Kidney (tissue), 13 donors: ENCODE measurements at regions not wholly inside any gene's neighbourhood (a gene's known extent, or its start where the extent isn't known, plus 50 kb on each side); places are given as distances from the start of the nearest gene placed in this dataset.

Experiments used
- DNase-seq, 5 donors: peaks; one replicate each; pipeline ENCODE4 v3.0.0-alpha.2; 2013 to 2020
- FAIRE-seq: peaks from 2 replicates; lab custom pipeline; 2012; peaks lifted over from hg19 to GRCh38; lab: Jason Lieb, UNC
- H3K27ac ChIP-seq, 2 donors: one replicate each; pipeline ENCODE4 v1.7.0; 2013; ENCODE audit warnings: low read depth in 2 of 2, low read length in 2 of 2, inconsistent platforms in 1 of 2
- H3K27me3 ChIP-seq: one replicate; pipeline ENCODE4 v1.7.1; 2013; ENCODE audit warnings: low read length, inconsistent platforms; ENCODE audit not compliant: control insufficient read depth, insufficient read depth
- H3K36me3 ChIP-seq, 3 donors: one replicate each; pipeline versions ENCODE4 v1.7.0 to v1.7.1; 2013; ENCODE audit warnings: low read length in 3 of 3, control low read depth in 1 of 3, inconsistent platforms in 1 of 3; ENCODE audit not compliant: insufficient read depth in 3 of 3, control insufficient read depth in 2 of 3
- H3K4me1 ChIP-seq, 3 donors: one replicate each; pipeline versions ENCODE4 v1.7.0 to v1.7.1; 2013; ENCODE audit warnings: low read length in 3 of 3, inconsistent platforms in 1 of 3, low read depth in 1 of 3; ENCODE audit not compliant: control insufficient read depth in 2 of 3, insufficient read depth in 2 of 3
- H3K4me3 ChIP-seq, 3 donors: one replicate each; pipeline versions ENCODE4 v1.7.0 to v1.8.1; 2013; ENCODE audit warnings: low read length in 3 of 3, control low read depth in 1 of 3, inconsistent platforms in 1 of 3
- H3K9ac ChIP-seq, 3 donors: one replicate each; pipeline versions ENCODE4 v1.7.0 to v1.7.1; 2013; ENCODE audit warnings: low read length in 3 of 3, control low read depth in 1 of 3, inconsistent platforms in 1 of 3
- H3K9me3 ChIP-seq, 3 donors: one replicate each; pipeline versions ENCODE4 v1.7.0 to v1.7.1; 2013; ENCODE audit warnings: low read length in 3 of 3, control low read depth in 1 of 3, inconsistent platforms in 1 of 3; ENCODE audit not compliant: control insufficient read depth in 2 of 3, insufficient read depth in 1 of 3
- CTCF ChIP-seq: IDR thresholded peaks from 3 replicates; pipeline ENCODE4 v1.5.1; 2012; ENCODE audit warnings: mild to moderate bottlenecking, moderate library complexity, borderline replicate concordance; ENCODE audit not compliant: insufficient read depth; ENCODE audit errors: extremely low read depth
- intact Hi-C: fragments of 100-400 bp; cut with DNase I; formaldehyde crosslinking; loops from one replicate; pipeline ENCODE4 v1.11.1; 2022
- donor health status: control.
- donor health status: control.
- donor health status: control.
- donor health status: control.
- donor health status: control.
- donor health status: DM: yes; HTN: yes; CAD: no.
- donor health status: Normal renal cell carcinoma (clear cell type).

DNA sequence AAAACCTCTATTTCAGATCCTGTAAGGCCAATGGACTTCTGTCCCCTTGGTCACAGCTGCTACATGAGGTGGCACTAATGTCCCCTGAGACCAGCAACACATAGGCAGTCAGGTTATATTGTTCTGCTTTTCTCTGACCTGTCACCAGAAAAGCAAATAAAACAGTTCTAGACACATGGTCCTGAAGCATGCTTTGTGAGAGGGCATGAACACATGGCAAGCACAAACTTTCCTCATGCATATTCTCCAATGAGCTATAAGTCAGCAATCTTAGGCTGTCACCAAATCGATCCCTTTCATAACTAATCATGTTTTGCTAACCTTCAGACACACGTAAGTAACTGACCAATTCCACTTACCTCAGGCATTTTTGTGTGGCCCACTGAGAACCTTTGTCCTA is 225.4 kb upstream of the ZC3H12C start:
- no peak overlapping the region for H3K27ac ChIP-seq
- intact Hi-C loops = no loop called here
- H3K9me3 ChIP-seq = no peaks in the 10 kb centered on the region
- TF ChIP-seq CTCF = no peak
- H3K4me1 ChIP-seq = peaks cover 0 to 2% (median 0%) of the 10 kb centered on the region in 3 donors
- DNase-seq (no peak), FAIRE-seq (no peak)
- no peaks in the 10 kb centered on the region for H3K27me3 ChIP-seq
- H3K4me3 ChIP-seq = no peak overlapping the region
- no peaks in the 10 kb centered on the region for H3K36me3 ChIP-seq
- H3K9ac ChIP-seq = no peak overlapping the region

GRCh38 chr11:109869536-109869935 is 223.7 kb upstream of the ZC3H12C start:
- no peak for TF ChIP-seq CTCF
- intact Hi-C loops = no loop called here
- no peaks in the 10 kb centered on the region for H3K9me3 ChIP-seq
- H3K4me3 ChIP-seq = no peak overlapping the region
- no peaks in the 10 kb centered on the region for H3K27me3 ChIP-seq
- H3K9ac ChIP-seq = no peak overlapping the region
- peaks cover 0 to 2% (median 0%) of the 10 kb centered on the region in 3 donors for H3K4me1 ChIP-seq
- no peak for DNase-seq
- H3K36me3 ChIP-seq = no peaks in the 10 kb centered on the region
- FAIRE-seq = no peak
- no peak overlapping the region for H3K27ac ChIP-seq

- no peaks in the 10 kb centered on the region for H3K36me3 ChIP-seq
- no peaks in the 10 kb centered on the region for H3K4me1 ChIP-seq
- H3K4me3 ChIP-seq = no peak overlapping the region
- no peak overlapping the region for H3K27ac ChIP-seq
- H3K27me3 ChIP-seq = no peaks in the 10 kb centered on the region
- DNase-seq = no peak
- H3K9ac ChIP-seq = no peak overlapping the region
- no peak for TF ChIP-seq CTCF
- intact Hi-C loops = no loop called here
- no peak for FAIRE-seq
- H3K9me3 ChIP-seq = no peaks in the 10 kb centered on the region
These were observed 222.9 kb upstream of the ZC3H12C start for GRCh38 chr11:109870297-109870696.

DNA sequence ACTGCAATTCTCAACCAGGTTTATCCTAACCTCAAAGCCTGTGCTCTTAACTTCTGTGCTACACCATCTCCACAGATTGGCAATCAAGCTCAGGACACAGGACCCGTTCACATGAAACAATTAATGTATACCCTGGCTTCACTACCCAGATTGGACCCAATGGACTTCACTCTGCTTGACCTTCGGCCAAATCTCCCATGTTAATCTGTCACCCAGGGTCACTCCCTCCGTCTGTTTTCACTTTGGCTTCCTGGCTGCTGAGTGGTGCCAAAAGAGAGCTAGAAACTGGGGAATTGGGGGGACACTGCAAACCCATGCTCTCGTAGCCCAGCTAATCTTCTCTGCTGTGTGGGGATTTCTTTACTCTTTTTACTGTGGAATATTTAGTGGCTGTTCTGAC is 216.1 kb upstream of the ZC3H12C start:
- no peaks in the 10 kb centered on the region for H3K27me3 ChIP-seq
- intact Hi-C loops = no loop called here
- no peak overlapping the region for H3K27ac ChIP-seq
- no peaks in the 10 kb centered on the region for H3K9me3 ChIP-seq
- no peaks in the 10 kb centered on the region for H3K4me1 ChIP-seq
- no peak overlapping the region for H3K4me3 ChIP-seq
- H3K9ac ChIP-seq = no peak overlapping the region
- FAIRE-seq (no peak), DNase-seq (peak in 3 of 5 donors; percentile 10 to 36 (median 11))
- H3K36me3 ChIP-seq = no peaks in the 10 kb centered on the region
- TF ChIP-seq CTCF = no peak
